Epithelial cell of proximal tubule (primary cell): ENCODE measurements at regions not wholly inside any gene's neighbourhood (a gene's known extent, or its start where the extent isn't known, plus 50 kb on each side); places are given as distances from the start of the nearest gene placed in this dataset.

Experiments used
- DNase-seq: peaks from one replicate; pipeline ENCODE4 v3.0.0-alpha.2; 2011; ENCODE audit warnings: low read depth
- H3K4me3 ChIP-seq: 2 replicates; pipeline ENCODE4 v1.5.1; 2011; ENCODE audit warnings: low read depth, mild to moderate bottlenecking, low read length
- CTCF ChIP-seq: conservative IDR thresholded peaks from 2 replicates; pipeline ENCODE4 v1.5.1; 2012; ENCODE audit warnings: low read depth, mild to moderate bottlenecking, low read length

GRCh38 chr18:75785834-75786233, 358.3 kb upstream of the SMIM21 start:
- DNase-seq, result no peak
- TF ChIP-seq CTCF, result no peak
- H3K4me3 ChIP-seq, result no peak overlapping the region

GRCh38 chr18:75785206-75785605, 357.7 kb upstream of the SMIM21 start:
- DNase-seq, result no peak
- H3K4me3 ChIP-seq, result no peak overlapping the region
- TF ChIP-seq CTCF, result no peak

- H3K4me3 ChIP-seq, result no peak overlapping the region
Observed at GRCh38 chr18:75784390-75784789, 356.9 kb upstream of the SMIM21 start.

GRCh38 chr18:75783566-75784281, 356.2 kb upstream of the SMIM21 start:
- DNase-seq, result no peak
- H3K4me3 ChIP-seq, result no peak overlapping the region
- TF ChIP-seq CTCF, result no peak

More at GRCh38 chr18:75784390-75784789, 356.9 kb upstream of the SMIM21 start:
- no peak for TF ChIP-seq CTCF
- no peak for DNase-seq

- no peak for DNase-seq
- no peak overlapping the region for H3K4me3 ChIP-seq
- no peak for TF ChIP-seq CTCF
Observed at GRCh38 chr18:75782826-75783225, 355.3 kb upstream of the SMIM21 start.

GRCh38 chr18:75782204-75782603, 354.7 kb upstream of the SMIM21 start:
- TF ChIP-seq CTCF, result no peak
- DNase-seq, result no peak
- no peak overlapping the region for H3K4me3 ChIP-seq

- H3K4me3 ChIP-seq, result no peak overlapping the region
- no peak for DNase-seq
- TF ChIP-seq CTCF, result no peak
Observed at GRCh38 chr18:75779910-75780309, 352.4 kb upstream of the SMIM21 start.
